Epithelial cell of prostate (primary cell): ENCODE measurements at regions not wholly inside any gene's neighbourhood (a gene's known extent, or its start where the extent isn't known, plus 50 kb on each side); places are given as distances from the start of the nearest gene placed in this dataset.
"Not testable (repeated sequence)": the region's sequence is repeated elsewhere in the genome, so short reads cannot be mapped to it uniquely, and the experiment has no call there.

ENCODE experiments used
- DNase-seq: peaks from one replicate; pipeline ENCODE4 v3.0.0-alpha.2; 2011; ENCODE audit warnings: low read depth, low spot score
- H3K27ac ChIP-seq: fragments of 450-650 bp; 2 replicates; pipeline ENCODE4 v1.5.1; 2017; ENCODE audit warnings: mild to moderate bottlenecking

DNA sequence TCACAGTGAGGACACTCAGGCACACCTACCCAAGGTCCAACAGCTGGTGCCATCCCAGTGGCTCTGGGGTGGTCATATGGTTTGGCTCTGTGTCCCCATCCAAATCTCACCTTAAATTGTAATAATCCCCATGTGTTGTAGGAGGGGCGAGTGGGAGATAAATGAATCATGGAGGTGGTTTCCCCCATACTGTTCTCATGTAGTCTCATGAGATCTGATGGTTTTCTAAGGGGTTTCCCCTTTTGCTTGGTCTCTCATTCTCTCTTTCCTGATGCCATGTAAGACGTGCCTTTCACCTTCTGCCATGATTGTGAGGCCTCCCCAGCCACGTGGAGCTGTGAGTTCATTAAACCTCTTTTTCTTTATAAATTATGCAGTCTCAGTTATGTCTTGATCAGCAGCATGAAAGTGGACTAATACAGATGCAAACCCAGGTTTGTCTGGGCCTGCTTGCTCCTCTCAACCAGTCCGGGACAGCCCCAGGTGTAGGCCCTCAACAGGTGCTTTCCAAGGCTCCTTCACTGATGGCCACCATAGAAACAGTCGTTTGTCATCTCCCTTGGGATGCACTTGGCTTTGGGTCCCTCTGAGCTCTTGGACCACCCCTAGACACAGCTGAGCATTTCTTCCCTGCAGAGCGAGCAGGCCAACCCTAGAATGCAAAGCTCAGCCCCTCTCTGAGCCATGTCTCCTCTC, 101.3 kb upstream of the CTBP2 start:
- H3K27ac ChIP-seq: no peak overlapping the region
- DNase-seq: no peak

DNA sequence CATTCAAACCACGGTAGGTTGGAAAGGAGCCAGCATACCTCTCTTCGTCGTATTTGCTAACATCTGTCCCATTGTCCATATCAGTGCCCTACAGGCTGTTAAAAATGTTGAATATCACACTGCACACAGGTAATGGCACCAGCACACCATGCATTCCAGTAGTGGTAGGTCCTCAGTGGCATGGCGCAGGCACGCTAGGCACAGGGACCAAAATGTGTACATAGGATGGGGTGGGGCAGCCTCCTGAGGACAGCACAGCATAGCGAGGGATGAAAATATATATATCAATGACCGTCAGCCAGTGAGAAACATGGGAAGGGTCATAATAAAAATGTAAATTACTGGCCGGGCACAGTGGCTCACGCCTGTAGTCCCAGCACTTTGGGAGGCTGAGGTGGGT, 99.9 kb upstream of the CTBP2 start:
- H3K27ac ChIP-seq: no peak overlapping the region
- no peak for DNase-seq

DNA sequence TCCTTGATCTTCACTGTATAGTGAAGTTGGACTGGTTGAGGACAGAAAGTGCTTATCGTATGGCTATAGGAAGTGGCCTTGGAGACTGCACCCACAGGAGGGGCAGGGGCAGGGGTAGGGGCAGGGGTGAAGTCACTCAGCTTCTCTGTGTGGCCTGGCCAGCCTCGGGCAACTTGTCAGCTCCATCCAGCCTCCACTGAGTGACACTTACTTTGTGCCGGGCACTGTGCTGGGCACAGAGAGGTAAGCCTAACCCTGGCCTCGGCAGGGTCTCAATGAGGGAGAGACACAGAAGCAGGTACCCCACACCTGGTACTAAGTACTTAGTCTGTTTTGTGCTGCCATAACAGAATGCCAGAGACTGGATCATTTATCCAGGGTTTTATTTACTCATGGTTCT, 99.3 kb upstream of the CTBP2 start:
- H3K27ac ChIP-seq: no peak overlapping the region
- DNase-seq: no peak

DNA sequence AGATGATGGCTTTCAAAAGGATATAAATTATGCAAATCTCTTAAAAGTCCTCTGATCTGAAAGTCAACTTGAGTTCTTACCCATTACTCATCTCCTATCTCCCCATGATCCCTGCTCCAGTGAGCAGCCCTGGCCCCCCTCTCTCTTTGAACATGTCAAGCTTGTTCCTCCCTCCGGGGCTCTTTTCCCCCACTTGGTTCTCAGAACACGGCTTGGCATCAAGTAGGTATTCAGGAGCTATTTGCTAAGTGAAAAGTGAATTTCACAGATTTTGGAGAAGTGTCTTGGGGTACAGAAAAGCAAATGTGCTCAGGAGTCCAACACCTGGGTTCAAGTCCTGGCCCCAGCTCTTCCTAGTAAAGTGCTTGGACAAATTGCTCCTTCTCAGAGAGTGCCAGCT, 98.3 kb upstream of the CTBP2 start:
- H3K27ac ChIP-seq: no peak overlapping the region
- DNase-seq: no peak

DNA sequence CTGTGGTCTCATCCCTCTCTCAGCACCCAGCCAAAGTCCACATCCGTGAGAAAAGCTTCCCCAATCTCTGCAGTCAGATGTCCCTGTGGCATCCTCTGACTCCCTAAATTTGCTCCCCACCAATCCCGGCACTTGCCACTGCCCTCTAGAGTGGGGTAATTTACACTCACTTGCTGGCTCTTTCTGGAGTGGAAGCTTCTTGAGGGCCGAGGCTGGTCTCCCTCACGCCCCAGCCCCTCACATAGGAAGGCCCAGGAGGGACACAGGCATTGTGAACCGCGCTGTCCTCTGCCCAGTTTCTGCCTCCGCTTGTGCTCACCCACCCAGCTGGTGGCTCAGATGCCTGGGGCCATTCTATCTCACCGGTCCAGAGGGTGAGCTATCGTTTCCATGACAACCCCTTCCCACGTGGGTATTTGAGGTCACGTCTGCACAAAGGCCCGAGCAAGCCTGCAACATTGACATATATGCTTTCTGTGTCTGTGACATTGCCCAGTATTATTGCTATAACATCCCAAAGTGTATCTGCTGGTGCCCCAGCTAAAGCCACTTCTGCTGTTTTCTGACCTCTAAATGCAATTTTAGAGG, 97.3 kb upstream of the CTBP2 start:
- H3K27ac ChIP-seq: no peak overlapping the region
- no peak for DNase-seq

DNA sequence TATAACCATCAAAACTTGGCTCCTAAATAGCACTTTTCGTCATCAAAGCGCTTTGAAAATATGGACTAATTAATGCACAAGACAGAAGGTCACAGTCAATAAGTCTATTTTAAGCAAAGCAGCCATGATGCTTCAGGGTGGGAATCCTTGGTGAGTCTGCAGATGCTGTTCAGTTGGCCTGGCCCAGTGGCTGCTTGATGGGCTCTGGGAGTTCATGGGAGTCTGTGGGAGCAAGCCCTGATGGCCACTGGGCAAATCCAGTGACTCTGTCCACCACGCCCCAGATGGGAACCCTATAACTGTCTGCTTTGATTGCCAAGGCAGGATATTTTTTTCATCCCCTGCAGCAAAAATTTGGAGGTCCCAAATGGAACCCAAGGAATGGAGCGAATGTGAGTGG, 95.7 kb upstream of the CTBP2 start:
- H3K27ac ChIP-seq: no peak overlapping the region
- DNase-seq: no peak

DNA sequence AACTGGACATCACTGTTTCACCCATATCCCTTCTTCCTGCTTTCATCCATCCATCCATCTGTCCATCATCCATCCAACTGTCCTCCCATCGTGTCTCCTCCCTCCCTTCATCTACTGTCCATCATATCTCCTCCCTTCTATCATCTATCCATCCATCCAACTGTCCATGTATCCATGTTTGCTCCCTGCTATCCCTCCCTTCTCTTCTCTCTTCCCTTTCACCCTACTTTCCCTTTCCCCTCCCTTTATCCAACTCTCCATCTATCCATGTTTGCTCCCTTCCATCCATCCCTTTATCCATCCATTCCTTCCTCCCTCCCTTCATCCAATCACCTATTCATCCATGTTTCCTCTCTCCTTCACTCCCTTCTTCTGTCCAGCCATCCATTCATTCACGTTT, 92.6 kb upstream of the CTBP2 start:
- H3K27ac ChIP-seq: no peak overlapping the region
- DNase-seq: no peak

DNA sequence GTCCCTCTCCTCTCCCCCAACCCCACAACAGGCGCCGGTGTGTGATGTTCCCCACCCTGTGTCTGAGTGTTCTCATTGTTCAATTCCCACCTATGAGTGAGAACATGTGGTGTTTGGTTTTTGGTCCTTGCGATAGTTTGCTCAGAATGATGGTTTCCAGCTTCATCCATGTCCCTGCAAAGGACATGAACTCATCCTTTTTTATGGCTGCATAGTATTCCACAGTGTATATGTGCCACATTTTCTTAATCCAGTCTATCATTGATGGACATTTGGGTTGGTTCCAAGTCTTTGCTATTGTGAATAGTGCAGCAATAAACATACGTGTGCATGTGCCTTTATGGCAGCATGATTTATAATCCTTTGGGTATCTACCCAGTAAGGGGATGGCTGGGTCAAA, 90.5 kb upstream of the CTBP2 start:
- DNase-seq, H3K27ac ChIP-seq: not testable (repeated sequence)

DNA sequence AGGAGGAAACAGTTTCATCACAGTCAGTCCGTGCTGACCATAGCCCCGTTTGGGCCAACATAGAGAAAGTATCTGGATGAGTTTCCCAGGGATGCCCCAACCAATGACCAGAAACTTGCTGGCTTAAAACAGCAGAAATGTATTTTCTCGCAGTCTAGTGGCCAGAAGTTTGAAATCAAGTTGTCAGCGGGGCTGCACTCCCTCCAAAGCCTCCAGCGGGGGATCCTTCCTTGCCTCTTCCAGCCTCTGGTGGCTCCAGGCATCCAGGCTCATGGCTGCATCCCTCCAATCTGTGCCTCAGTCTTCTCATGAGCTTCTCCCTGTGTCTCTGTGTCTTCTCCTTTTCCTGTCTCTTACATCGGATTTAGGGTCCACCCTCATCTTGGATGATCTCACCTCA, 89.6 kb upstream of the CTBP2 start:
- H3K27ac ChIP-seq: no peak overlapping the region
- no peak for DNase-seq

DNA sequence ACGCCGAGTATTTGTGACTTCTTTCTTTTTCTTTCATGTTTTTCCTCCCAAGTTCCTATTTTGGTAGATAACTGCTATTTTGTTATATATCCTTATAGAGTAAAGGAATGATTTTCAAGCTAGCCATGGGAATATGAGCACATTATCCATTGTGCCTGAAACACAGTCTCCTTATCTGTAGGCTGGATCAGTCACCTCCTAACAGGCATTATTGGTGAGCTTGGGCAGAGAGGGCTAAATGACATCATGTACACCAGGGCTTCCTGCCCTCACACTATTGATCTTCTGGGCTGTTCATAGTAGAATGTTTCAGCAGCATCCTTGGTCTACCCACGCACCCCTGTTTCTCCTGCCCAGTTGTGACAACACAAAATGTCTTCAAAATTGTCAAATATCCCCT, 88.1 kb upstream of the CTBP2 start:
- no peak for DNase-seq
- H3K27ac ChIP-seq: no peak overlapping the region

DNA sequence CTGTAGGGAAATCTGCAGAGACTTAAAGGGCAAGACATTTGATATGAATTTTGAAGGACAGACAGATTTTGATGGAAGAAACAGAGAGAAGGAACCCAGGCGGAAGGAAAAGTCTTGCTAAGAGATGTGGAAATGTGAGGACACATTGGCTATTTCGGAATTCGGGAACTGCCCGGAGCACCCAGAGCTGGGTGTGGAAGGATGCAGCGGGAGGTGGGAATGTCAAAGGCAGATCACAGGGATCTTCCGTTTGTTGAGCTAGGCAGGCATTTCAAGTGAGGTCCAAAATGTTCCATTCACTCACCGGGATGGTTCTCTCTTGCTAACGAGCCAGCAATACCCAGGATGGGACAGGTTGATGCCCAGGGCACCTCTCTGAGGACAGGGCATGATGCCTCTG, 87.2 kb upstream of the CTBP2 start:
- no peak for DNase-seq
- no peak overlapping the region for H3K27ac ChIP-seq

DNA sequence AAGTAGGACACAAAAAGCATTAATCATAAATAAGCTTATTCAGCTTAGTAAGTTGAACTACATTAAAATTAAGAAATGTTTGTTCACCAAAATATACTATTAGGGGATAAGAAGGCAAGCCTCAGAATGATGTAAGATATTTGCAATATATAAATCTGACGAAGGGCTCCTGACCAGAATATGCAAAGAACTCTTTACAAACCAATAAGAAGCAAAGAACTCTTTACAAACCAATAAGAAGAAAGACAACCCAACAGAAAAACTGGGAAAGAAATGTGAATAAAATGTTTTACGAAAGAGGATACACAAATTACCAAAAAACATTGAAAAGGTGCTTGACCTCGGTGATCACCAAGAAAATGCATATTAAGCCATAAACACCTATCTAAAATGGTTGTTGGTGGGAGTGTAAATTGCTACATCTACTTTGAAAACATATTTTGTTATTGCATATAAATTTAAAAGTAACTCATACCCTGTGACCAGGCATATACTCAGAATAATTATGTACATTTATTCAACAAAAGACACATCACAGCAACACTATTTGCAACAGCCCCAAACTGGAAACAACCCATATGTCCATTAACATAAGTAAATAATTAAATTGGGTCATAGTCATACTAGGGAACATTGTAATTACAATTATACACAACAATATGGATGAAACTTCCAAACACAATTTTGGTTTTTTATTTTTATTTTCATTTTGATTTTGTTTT, 83.3 kb upstream of the CTBP2 start:
- DNase-seq: no peak
- no peak overlapping the region for H3K27ac ChIP-seq

DNA sequence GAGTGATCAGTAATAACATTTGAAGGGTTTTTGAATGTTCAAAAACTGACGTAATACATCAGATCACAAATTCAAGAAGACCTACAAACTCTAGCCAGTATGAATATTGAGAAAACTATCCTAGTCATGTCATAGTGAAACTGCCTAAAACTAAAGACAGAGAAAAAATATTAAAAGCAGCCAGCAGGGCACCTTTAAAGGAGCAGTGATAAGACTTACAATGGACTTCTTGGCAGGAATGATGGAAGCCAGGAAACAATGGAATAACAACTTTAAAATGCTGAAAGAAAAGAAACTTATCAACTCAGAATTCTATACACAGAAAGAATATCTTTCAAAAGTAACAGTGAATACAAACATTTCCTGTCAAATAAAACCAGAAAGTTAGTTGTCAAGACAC, 78.3 kb upstream of the CTBP2 start:
- no peak overlapping the region for H3K27ac ChIP-seq
- DNase-seq: no peak

DNA sequence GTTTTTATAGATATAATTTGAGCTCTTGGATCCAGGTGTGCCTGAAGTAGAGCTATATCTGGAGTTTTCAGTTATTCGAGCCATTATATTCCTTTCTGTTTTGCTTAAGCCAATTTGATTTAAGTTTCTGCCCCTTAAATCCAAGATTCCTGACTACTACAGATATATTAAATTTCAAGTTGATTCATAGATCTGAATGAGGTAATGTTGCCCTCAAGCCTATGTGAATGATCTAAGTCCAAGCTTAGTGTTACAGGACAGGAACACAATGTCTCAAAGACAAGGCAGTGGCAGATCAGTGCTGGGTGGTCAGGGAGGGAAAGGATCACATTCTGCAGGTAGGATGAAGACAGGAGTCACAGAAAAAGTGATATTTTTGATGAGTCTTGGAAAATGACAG, 75.7 kb upstream of the CTBP2 start:
- no peak for DNase-seq
- no peak overlapping the region for H3K27ac ChIP-seq

DNA sequence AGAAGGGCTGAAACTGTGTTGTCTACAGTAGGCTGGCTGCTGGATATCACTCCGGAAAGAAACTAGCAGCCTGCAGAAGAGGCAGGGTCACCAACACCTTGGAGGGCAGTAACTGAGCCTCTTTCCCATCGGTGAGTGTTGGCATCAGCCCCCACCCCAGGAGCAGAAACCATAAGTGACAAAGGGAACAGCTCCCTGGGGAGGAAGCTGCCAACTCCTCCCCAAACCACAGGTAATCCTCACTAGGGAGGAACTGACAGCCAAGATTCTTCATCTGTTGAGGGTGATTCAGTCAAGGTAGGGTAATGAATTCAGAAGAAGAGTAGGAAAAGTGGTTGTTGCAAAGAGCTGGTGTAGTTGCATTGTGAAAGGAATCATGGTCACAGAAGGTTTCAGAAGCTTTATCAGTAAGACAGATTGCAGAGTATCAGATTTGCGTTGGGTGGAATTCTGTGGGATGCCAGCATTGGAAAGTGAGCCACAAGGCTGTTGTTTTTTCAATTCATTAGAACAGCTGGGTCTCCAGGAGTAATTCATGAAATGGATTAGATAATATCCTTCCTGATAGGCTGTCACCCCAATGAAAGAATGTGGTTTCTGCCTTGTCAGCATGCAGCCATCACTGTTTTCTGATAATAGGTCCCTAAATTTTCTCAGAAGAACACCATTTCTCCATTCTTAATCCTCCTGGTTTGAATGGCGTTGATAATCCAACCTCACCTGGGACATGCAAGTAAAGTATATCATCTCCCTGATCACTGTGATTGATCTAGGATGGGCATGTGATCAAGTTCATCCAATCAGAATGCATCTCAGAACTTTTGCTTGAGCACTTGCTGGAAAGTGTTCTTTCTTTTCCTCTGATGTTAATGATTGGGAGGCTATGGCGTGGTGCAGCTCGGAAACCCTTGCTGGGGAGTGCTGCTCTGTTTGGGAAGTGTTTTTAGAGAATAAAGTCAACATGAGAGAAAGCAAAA, 75.0 kb upstream of the CTBP2 start:
- no peak for DNase-seq
- H3K27ac ChIP-seq: peak overlapping the region; percentile 42

DNA sequence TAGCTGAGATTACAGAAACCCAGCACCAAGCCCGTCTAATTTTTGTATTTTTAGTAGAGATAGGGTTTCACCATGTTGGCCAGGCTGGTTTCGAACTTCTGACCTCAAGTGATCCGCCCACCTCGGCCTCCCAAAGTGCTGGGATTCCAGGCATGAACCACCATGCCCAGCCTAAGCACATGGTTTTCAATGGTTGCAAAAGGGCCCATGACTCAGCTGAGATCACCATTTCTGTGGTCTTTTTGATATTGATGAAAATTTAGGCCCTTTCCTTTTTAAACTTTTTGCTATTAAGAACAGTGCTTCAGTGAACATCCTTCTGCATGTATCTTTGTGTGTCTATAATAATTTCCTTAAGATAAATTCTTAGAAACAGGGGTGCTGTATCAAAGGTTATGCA, 74.2 kb upstream of the CTBP2 start:
- not testable (repeated sequence) for DNase-seq
- peak overlapping the region; percentile 42 for H3K27ac ChIP-seq

DNA sequence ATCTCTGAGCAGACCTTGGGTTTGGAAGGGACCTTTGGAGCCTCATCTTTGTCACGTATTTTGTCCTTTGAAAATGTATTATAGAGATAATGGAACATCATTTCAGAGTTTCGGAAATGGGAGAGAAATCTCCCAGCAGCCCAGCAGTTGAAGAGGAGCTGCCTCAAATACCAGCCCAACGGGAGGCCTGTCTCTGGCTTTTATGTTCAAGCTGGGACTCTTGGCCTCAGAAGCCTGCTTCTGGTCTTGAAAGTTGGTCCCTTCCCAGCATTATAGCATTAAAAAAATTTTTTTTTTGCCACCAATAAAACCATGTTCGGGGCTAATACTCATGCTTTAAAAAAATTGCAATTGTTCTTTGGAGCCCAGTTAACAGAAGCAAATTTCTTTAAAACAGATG, 73.4 kb upstream of the CTBP2 start:
- DNase-seq: no peak
- no peak overlapping the region for H3K27ac ChIP-seq

DNA sequence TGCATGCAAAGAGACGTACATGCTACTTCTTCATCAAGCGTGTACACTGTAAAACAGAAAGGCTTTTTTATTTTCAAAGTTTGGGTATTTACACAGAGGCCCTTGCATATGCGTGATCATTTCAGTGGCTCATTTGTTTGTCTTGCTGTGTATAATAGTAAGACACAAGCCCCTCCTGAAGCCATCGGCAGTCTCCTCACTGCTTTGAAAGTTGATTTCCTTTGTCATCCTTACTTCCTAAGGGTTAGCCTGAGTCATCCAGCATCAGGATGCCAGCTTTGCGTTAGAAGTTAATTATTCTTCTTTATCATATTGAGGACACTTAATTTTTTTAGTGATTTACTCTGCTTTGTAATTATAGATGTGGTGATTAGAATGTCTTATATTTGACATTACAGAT, 72.5 kb upstream of the CTBP2 start:
- H3K27ac ChIP-seq: no peak overlapping the region
- DNase-seq: no peak

DNA sequence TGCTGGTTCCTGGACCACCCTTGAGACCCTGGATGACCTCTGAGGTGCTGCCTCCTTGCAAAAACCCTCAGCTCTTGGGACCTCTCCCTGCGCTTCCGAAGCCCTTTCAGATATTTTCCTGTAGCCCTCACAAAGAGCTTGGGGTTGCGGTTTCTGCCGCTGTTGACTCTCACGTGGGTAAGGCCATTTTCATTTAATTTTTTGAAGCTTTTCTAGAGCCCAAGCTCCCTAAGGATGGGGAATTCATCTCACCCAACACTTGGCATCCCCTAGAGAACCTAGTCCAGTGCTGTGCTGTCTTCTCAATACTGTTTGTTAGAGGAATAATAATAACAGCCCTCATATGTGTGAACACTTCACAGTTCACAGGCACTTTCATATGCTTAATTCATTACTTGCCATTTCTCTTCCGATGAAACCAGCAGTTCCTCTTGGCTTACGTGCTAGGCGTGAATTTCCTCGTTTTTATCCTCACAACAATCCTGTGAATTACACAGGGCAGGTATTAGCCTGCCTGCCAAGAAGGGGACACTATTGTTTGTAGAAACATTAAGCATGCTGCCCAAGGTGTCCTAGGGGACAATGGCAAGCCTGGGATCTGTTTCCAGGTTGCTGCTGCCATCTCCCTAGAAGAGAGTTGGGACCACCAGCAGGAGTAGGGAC, 71.6 kb upstream of the CTBP2 start:
- H3K27ac ChIP-seq: peak overlapping the region; percentile 52
- no peak for DNase-seq

DNA sequence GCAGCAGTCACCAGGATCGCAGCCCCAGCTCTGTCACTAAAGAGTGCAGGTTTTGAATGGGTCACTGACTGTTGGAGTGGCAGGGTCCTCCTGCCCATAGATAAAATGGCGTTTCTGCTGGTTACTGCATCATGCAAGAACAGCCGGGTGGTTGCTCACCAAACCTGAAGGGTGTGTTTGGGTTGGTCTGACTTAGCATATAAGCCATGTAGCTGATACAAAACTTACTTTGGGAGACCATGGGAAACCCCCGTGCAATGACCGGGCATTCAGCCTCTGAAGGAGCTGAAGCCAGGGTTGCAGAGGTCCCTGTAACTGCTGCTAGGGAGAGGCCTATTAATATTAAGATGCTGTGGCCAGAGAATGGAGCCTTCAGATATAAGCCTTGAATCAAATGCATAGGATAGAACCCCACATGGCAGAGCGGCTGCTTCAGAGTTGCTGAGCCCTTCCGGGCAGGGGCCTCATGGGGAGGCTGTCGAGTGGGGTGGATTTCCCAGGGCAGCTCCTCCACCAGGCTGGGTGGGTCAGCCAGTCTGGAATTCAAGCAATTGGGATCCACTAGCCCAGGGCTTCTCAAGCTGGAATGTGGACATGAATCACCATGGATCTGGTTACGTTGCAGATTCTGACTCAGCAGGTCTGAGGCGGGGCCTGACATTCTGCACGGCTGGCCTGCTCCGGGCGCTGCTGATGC, 70.9 kb upstream of the CTBP2 start:
- peak; percentile 52 for DNase-seq
- peak overlapping the region; percentile 52 for H3K27ac ChIP-seq
